H1 (cell line): ENCODE measurements at regions not wholly inside any gene's neighbourhood (a gene's known extent, or its start where the extent isn't known, plus 50 kb on each side); places are given as distances from the start of the nearest gene placed in this dataset.

Experiments used
- CBX8 ChIP-seq: fragments of 300-800, 300-1000 bp; sonication (generic); IDR thresholded peaks from 2 replicates; pipeline ENCODE4 v1.7.1; 2016; ENCODE audit warnings: low read depth, low read length, borderline replicate concordance
- CHD7 ChIP-seq: fragments of 300-600 bp; sonication (generic); IDR thresholded peaks from 2 replicates; pipeline ENCODE4 v1.7.1; 2012; ENCODE audit warnings: low read length, moderate library complexity, mild to moderate bottlenecking, inconsistent platforms; ENCODE audit not compliant: insufficient replicate concordance
- KDM4A ChIP-seq: IDR thresholded peaks from one replicate; pipeline ENCODE4 v1.7.1; 2012; ENCODE audit warnings: low read depth, mild to moderate bottlenecking, moderate library complexity, low read length, inconsistent platforms; ENCODE audit not compliant: severe bottlenecking
- POU5F1 ChIP-seq: IDR thresholded peaks from 2 replicates; pipeline ENCODE4 v1.6.1; 2011; ENCODE audit warnings: low read depth, mild to moderate bottlenecking, low read length, moderate library complexity

- no peak for TF ChIP-seq CHD7
- no peak for TF ChIP-seq KDM4A
- no peak for TF ChIP-seq POU5F1
- TF ChIP-seq CBX8: no peak
These were observed 236.9 kb upstream of the ASCC3 start (continued) for GRCh38 chr6:101118136-101118396.
